ENCODE measurements at regions not wholly inside any gene's neighbourhood (a gene's known extent, or its start where the extent isn't known, plus 50 kb on each side); places are given as distances from the start of the nearest gene placed in this dataset.

GRCh38 chr2:64344999-64345576 lies 108.9 kb upstream of the LGALSL start:
- H3K27me3 ChIP-seq (ENCODE audit: control insufficient read depth in 1 of 2, insufficient read depth in 1 of 2, low read length in 2 of 2): peaks cover 5 to 13% of the 10 kb centered on the region in 2 experiments
- H2BK12ac ChIP-seq (ENCODE audit: low read length in 2 of 2): no peak overlapping the region
- no peak overlapping the region for H3K4me3 ChIP-seq (ENCODE audit: insufficient read depth in 1 of 2, low read depth in 1 of 2, low read length in 2 of 2)
- no peak overlapping the region for H3K18ac ChIP-seq (ENCODE audit: low read depth in 1 of 2, low read length in 2 of 2)
- no peak overlapping the region for H3K27ac ChIP-seq (ENCODE audit: low read length, poor library complexity, severe bottlenecking)
- DNase-seq: no peak
- no peak overlapping the region for H2BK120ac ChIP-seq (ENCODE audit: low read depth, low read length)
- no peaks in the 10 kb centered on the region for H3K79me1 ChIP-seq (replicated peaks; ENCODE audit: low read length, poor library complexity, severe bottlenecking)
- no peak overlapping the region for H2AK5ac ChIP-seq (ENCODE audit: low read length, severe bottlenecking)
- no peak overlapping the region for H3K23ac ChIP-seq (ENCODE audit: low read length in 2 of 2)
- no peak overlapping the region for H3K9ac ChIP-seq (ENCODE audit: low read length)
- 37% methylated on average over 1 of the region's 1 CpG for WGBS
- H3K36me3 ChIP-seq (ENCODE audit: control insufficient read depth in 1 of 2, insufficient read depth in 2 of 2, low read depth in 1 of 2, low read length in 2 of 2): no peaks in the 10 kb centered on the region
- H3K4me1 ChIP-seq (ENCODE audit: control insufficient read depth, insufficient read depth, low read depth, low read length): peaks cover 5% of the 10 kb centered on the region
- H4K8ac ChIP-seq (ENCODE audit: low read length): no peak overlapping the region
- H3K4me2 ChIP-seq (ENCODE audit: low read length, poor library complexity, severe bottlenecking): no peak overlapping the region
- no peak overlapping the region for H2BK5ac ChIP-seq (ENCODE audit: low read depth, low read length, poor library complexity, severe bottlenecking)
- no peak overlapping the region for H3K4ac ChIP-seq (ENCODE audit: low read depth in 1 of 2, low read length in 2 of 2)
- H2AFZ ChIP-seq (ENCODE audit: low read depth, low read length): no peak overlapping the region
- no peak overlapping the region for H2BK15ac ChIP-seq (ENCODE audit: low read depth, poor library complexity, severe bottlenecking)
- H3K9me3 ChIP-seq (ENCODE audit: control insufficient read depth, low read length): no peaks in the 10 kb centered on the region
- no peak overlapping the region for H4K91ac ChIP-seq (ENCODE audit: low read length)
- no peak overlapping the region for H3K14ac ChIP-seq (ENCODE audit: low read length in 2 of 2)

GRCh38 chr2:64345998-64346397 lies 108.0 kb upstream of the LGALSL start:
- Histone ChIP-seq H3K4me2 (ENCODE audit: low read length, poor library complexity, severe bottlenecking) (no peak overlapping the region), H3K27me3 (ENCODE audit: control insufficient read depth in 1 of 2, insufficient read depth in 1 of 2, low read length in 2 of 2) (peaks cover 5 to 10% of the 10 kb centered on the region in 2 experiments), H3K4me3 (ENCODE audit: insufficient read depth in 1 of 2, low read depth in 1 of 2, low read length in 2 of 2) (no peak overlapping the region), H3K9me3 (ENCODE audit: control insufficient read depth, low read length) (no peaks in the 10 kb centered on the region), H3K18ac (ENCODE audit: low read depth in 1 of 2, low read length in 2 of 2) (no peak overlapping the region), H3K4ac (ENCODE audit: low read depth in 1 of 2, low read length in 2 of 2) (no peak overlapping the region), H3K23ac (ENCODE audit: low read length in 2 of 2) (no peak overlapping the region), H3K27ac (ENCODE audit: low read length, poor library complexity, severe bottlenecking) (no peak overlapping the region), H2BK5ac (ENCODE audit: low read depth, low read length, poor library complexity, severe bottlenecking) (no peak overlapping the region), H4K91ac (ENCODE audit: low read length) (no peak overlapping the region), H2BK120ac (ENCODE audit: low read depth, low read length) (no peak overlapping the region), H2BK15ac (ENCODE audit: low read depth, poor library complexity, severe bottlenecking) (no peak overlapping the region), H2BK12ac (ENCODE audit: low read length in 2 of 2) (no peak overlapping the region), H3K79me1 (replicated peaks; ENCODE audit: low read length, poor library complexity, severe bottlenecking) (no peaks in the 10 kb centered on the region), H4K8ac (ENCODE audit: low read length) (no peak overlapping the region), H2AFZ (ENCODE audit: low read depth, low read length) (no peak overlapping the region), H3K9ac (ENCODE audit: low read length) (no peak overlapping the region), H3K14ac (ENCODE audit: low read length in 2 of 2) (no peak overlapping the region), H3K36me3 (ENCODE audit: control insufficient read depth in 1 of 2, insufficient read depth in 2 of 2, low read depth in 1 of 2, low read length in 2 of 2) (no peaks in the 10 kb centered on the region), H2AK5ac (ENCODE audit: low read length, severe bottlenecking) (no peak overlapping the region), H3K4me1 (ENCODE audit: control insufficient read depth, insufficient read depth, low read depth, low read length) (peaks cover 5% of the 10 kb centered on the region)
- WGBS: no CpG with 5 or more reads among the region's 2 CpGs
- no peak for DNase-seq

GRCh38 chr2:64348386-64349130 lies 105.4 kb upstream of the LGALSL start:
- peak overlapping the region in 1 of 2 experiments; percentile 1 for H3K18ac ChIP-seq (ENCODE audit: low read depth in 1 of 2, low read length in 2 of 2)
- H4K91ac ChIP-seq (ENCODE audit: low read length): no peak overlapping the region
- H3K14ac ChIP-seq (ENCODE audit: low read length in 2 of 2): peak overlapping the region in 1 of 2 experiments; percentile 58
- peaks cover 5 to 9% of the 10 kb centered on the region in 2 experiments for H3K27me3 ChIP-seq (ENCODE audit: control insufficient read depth in 1 of 2, insufficient read depth in 1 of 2, low read length in 2 of 2)
- DNase-seq: peak; percentile 81
- no peak overlapping the region for H3K27ac ChIP-seq (ENCODE audit: low read length, poor library complexity, severe bottlenecking)
- H3K4ac ChIP-seq (ENCODE audit: low read depth in 1 of 2, low read length in 2 of 2): no peak overlapping the region
- H2BK5ac ChIP-seq (ENCODE audit: low read depth, low read length, poor library complexity, severe bottlenecking): no peak overlapping the region
- H3K36me3 ChIP-seq (ENCODE audit: control insufficient read depth in 1 of 2, insufficient read depth in 2 of 2, low read depth in 1 of 2, low read length in 2 of 2): no peaks in the 10 kb centered on the region
- no peak overlapping the region for H2BK12ac ChIP-seq (ENCODE audit: low read length in 2 of 2)
- H2AFZ ChIP-seq (ENCODE audit: low read depth, low read length): no peak overlapping the region
- H3K4me3 ChIP-seq (ENCODE audit: insufficient read depth in 1 of 2, low read depth in 1 of 2, low read length in 2 of 2): no peak overlapping the region
- H3K23ac ChIP-seq (ENCODE audit: low read length in 2 of 2): no peak overlapping the region
- no peaks in the 10 kb centered on the region for H3K9me3 ChIP-seq (ENCODE audit: control insufficient read depth, low read length)
- H3K79me1 ChIP-seq (replicated peaks; ENCODE audit: low read length, poor library complexity, severe bottlenecking): no peaks in the 10 kb centered on the region
- no peak overlapping the region for H2BK15ac ChIP-seq (ENCODE audit: low read depth, poor library complexity, severe bottlenecking)
- no peak overlapping the region for H2BK120ac ChIP-seq (ENCODE audit: low read depth, low read length)
- H3K4me2 ChIP-seq (ENCODE audit: low read length, poor library complexity, severe bottlenecking): no peak overlapping the region
- H3K9ac ChIP-seq (ENCODE audit: low read length): no peak overlapping the region
- H3K4me1 ChIP-seq (ENCODE audit: control insufficient read depth, insufficient read depth, low read depth, low read length): peaks cover 3% of the 10 kb centered on the region
- H4K8ac ChIP-seq (ENCODE audit: low read length): peak overlapping the region; percentile 32
- H2AK5ac ChIP-seq (ENCODE audit: low read length, severe bottlenecking): no peak overlapping the region
- WGBS: 83% methylated on average over 4 of the region's 6 CpGs

GRCh38 chr2:64349131-64349530 lies 104.8 kb upstream of the LGALSL start:
- WGBS: 100% methylated on average over 1 of the region's 2 CpGs
- H4K8ac ChIP-seq (ENCODE audit: low read length): no peak overlapping the region
- H3K9me3 ChIP-seq (ENCODE audit: control insufficient read depth, low read length): no peaks in the 10 kb centered on the region
- H3K27me3 ChIP-seq (ENCODE audit: control insufficient read depth in 1 of 2, insufficient read depth in 1 of 2, low read length in 2 of 2): peaks cover 5 to 9% of the 10 kb centered on the region in 2 experiments
- no peak overlapping the region for H2AFZ ChIP-seq (ENCODE audit: low read depth, low read length)
- H2BK12ac ChIP-seq (ENCODE audit: low read length in 2 of 2): no peak overlapping the region
- H3K4me3 ChIP-seq (ENCODE audit: insufficient read depth in 1 of 2, low read depth in 1 of 2, low read length in 2 of 2): no peak overlapping the region
- H3K14ac ChIP-seq (ENCODE audit: low read length in 2 of 2): no peak overlapping the region
- no peak overlapping the region for H2AK5ac ChIP-seq (ENCODE audit: low read length, severe bottlenecking)
- H3K4me2 ChIP-seq (ENCODE audit: low read length, poor library complexity, severe bottlenecking): no peak overlapping the region
- no peak for DNase-seq
- peaks cover 3% of the 10 kb centered on the region for H3K4me1 ChIP-seq (ENCODE audit: control insufficient read depth, insufficient read depth, low read depth, low read length)
- H2BK120ac ChIP-seq (ENCODE audit: low read depth, low read length): no peak overlapping the region
- H3K79me1 ChIP-seq (replicated peaks; ENCODE audit: low read length, poor library complexity, severe bottlenecking): no peaks in the 10 kb centered on the region
- H2BK15ac ChIP-seq (ENCODE audit: low read depth, poor library complexity, severe bottlenecking): no peak overlapping the region
- H3K4ac ChIP-seq (ENCODE audit: low read depth in 1 of 2, low read length in 2 of 2): no peak overlapping the region
- H2BK5ac ChIP-seq (ENCODE audit: low read depth, low read length, poor library complexity, severe bottlenecking): no peak overlapping the region
- no peak overlapping the region for H3K23ac ChIP-seq (ENCODE audit: low read length in 2 of 2)
- no peak overlapping the region for H4K91ac ChIP-seq (ENCODE audit: low read length)
- no peak overlapping the region for H3K9ac ChIP-seq (ENCODE audit: low read length)
- H3K18ac ChIP-seq (ENCODE audit: low read depth in 1 of 2, low read length in 2 of 2): no peak overlapping the region
- H3K36me3 ChIP-seq (ENCODE audit: control insufficient read depth in 1 of 2, insufficient read depth in 2 of 2, low read depth in 1 of 2, low read length in 2 of 2): no peaks in the 10 kb centered on the region
- no peak overlapping the region for H3K27ac ChIP-seq (ENCODE audit: low read length, poor library complexity, severe bottlenecking)
